ENCODE measurements at regions not wholly inside any gene's neighbourhood (a gene's known extent, or its start where the extent isn't known, plus 50 kb on each side); places are given as distances from the start of the nearest gene placed in this dataset.

GRCh38 chr14:43198465-43198864, 1308.6 kb downstream of the FSCB start:
- Histone ChIP-seq H4K8ac (ENCODE audit: low read length) (no peak overlapping the region), H3K9ac (ENCODE audit: low read length) (no peak overlapping the region), H2BK5ac (ENCODE audit: low read depth, low read length, poor library complexity, severe bottlenecking) (no peak overlapping the region), H3K36me3 (ENCODE audit: control insufficient read depth in 1 of 2, insufficient read depth in 2 of 2, low read depth in 1 of 2, low read length in 2 of 2) (no peaks in the 10 kb centered on the region), H3K14ac (ENCODE audit: low read length in 2 of 2) (no peak overlapping the region), H2BK15ac (ENCODE audit: low read depth, poor library complexity, severe bottlenecking) (no peak overlapping the region), H3K27me3 (ENCODE audit: control insufficient read depth in 1 of 2, insufficient read depth in 1 of 2, low read length in 2 of 2) (no peaks in the 10 kb centered on the region), H3K4ac (ENCODE audit: low read depth in 1 of 2, low read length in 2 of 2) (no peak overlapping the region), H3K9me3 (ENCODE audit: control insufficient read depth, low read length) (no peaks in the 10 kb centered on the region), H3K4me3 (ENCODE audit: insufficient read depth in 1 of 2, low read depth in 1 of 2, low read length in 2 of 2) (no peak overlapping the region), H3K79me1 (replicated peaks; ENCODE audit: low read length, poor library complexity, severe bottlenecking) (no peaks in the 10 kb centered on the region), H3K4me1 (ENCODE audit: control insufficient read depth, insufficient read depth, low read depth, low read length) (no peaks in the 10 kb centered on the region), H2BK120ac (ENCODE audit: low read depth, low read length) (no peak overlapping the region), H2AFZ (ENCODE audit: low read depth, low read length) (no peak overlapping the region), H2AK5ac (ENCODE audit: low read length, severe bottlenecking) (no peak overlapping the region), H3K18ac (ENCODE audit: low read depth in 1 of 2, low read length in 2 of 2) (no peak overlapping the region), H3K27ac (ENCODE audit: low read length, poor library complexity, severe bottlenecking) (no peak overlapping the region), H2BK12ac (ENCODE audit: low read length in 2 of 2) (no peak overlapping the region), H3K23ac (ENCODE audit: low read length in 2 of 2) (no peak overlapping the region), H3K4me2 (ENCODE audit: low read length, poor library complexity, severe bottlenecking) (no peak overlapping the region), H4K91ac (ENCODE audit: low read length) (no peak overlapping the region)
- no CpG with 5 or more reads among the region's 2 CpGs for WGBS
- DNase-seq, result no peak

DNA sequence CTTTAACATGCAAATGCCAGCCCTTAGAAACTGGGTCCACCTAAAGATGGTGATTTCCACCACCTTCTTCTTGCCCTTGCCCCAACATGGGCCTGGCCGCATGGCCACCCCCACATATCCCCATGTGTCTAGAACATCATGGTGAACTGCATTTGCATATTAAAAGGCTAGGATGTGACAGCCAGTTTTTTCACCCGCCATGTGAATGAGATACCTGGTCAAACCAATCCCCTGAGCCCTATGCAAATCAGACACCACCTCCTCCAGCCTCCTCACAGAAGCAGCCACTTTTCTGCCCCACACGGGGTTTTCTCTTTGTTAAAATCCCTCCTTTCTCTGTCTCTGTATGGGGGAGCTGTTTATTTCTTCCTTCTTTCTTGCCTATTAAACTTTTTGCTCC, 1322.5 kb downstream of the FSCB start:
- Histone ChIP-seq H2BK15ac (ENCODE audit: low read depth, poor library complexity, severe bottlenecking) (no peak overlapping the region), H4K8ac (ENCODE audit: low read length) (no peak overlapping the region), H3K9me3 (ENCODE audit: control insufficient read depth, low read length) (peaks cover 23% of the 10 kb centered on the region), H3K4me1 (ENCODE audit: control insufficient read depth, insufficient read depth, low read depth, low read length) (no peaks in the 10 kb centered on the region), H4K91ac (ENCODE audit: low read length) (no peak overlapping the region), H2BK5ac (ENCODE audit: low read depth, low read length, poor library complexity, severe bottlenecking) (no peak overlapping the region), H3K14ac (ENCODE audit: low read length in 2 of 2) (no peak overlapping the region), H3K79me1 (replicated peaks; ENCODE audit: low read length, poor library complexity, severe bottlenecking) (no peaks in the 10 kb centered on the region), H2AFZ (ENCODE audit: low read depth, low read length) (no peak overlapping the region), H3K4me3 (ENCODE audit: insufficient read depth in 1 of 2, low read depth in 1 of 2, low read length in 2 of 2) (no peak overlapping the region), H3K18ac (ENCODE audit: low read depth in 1 of 2, low read length in 2 of 2) (no peak overlapping the region), H3K23ac (ENCODE audit: low read length in 2 of 2) (no peak overlapping the region), H3K27me3 (ENCODE audit: control insufficient read depth in 1 of 2, insufficient read depth in 1 of 2, low read length in 2 of 2) (no peaks in the 10 kb centered on the region), H2BK120ac (ENCODE audit: low read depth, low read length) (no peak overlapping the region), H3K36me3 (ENCODE audit: control insufficient read depth in 1 of 2, insufficient read depth in 2 of 2, low read depth in 1 of 2, low read length in 2 of 2) (no peaks in the 10 kb centered on the region), H3K4ac (ENCODE audit: low read depth in 1 of 2, low read length in 2 of 2) (no peak overlapping the region), H3K27ac (ENCODE audit: low read length, poor library complexity, severe bottlenecking) (no peak overlapping the region), H2AK5ac (ENCODE audit: low read length, severe bottlenecking) (no peak overlapping the region), H3K9ac (ENCODE audit: low read length) (no peak overlapping the region), H3K4me2 (ENCODE audit: low read length, poor library complexity, severe bottlenecking) (no peak overlapping the region), H2BK12ac (ENCODE audit: low read length in 2 of 2) (no peak overlapping the region)
- 81% methylated on average over 2 of the region's 3 CpGs for whole genome bisulfite sequencing
- no peak for DNase-seq

DNA sequence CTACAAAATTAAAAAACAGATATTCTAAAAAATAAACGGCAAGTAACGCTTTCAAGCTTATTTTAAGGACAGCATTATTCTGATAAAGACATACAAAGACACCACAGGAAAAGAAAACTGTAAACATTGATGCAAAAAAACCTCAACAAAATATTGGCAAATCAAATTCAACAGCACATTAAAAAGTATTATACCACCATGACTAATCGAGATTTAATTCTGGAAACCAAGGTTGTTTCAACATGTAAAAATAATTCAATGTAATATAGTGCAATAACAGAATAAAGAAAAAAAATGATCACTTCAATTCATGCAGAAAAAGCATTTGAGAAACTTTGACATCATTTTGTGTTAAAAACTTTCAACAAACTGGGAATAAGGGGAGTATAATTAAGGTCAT, 1323.2 kb downstream of the FSCB start:
- DNase-seq, result no peak
- Histone ChIP-seq H3K36me3 (ENCODE audit: control insufficient read depth in 1 of 2, insufficient read depth in 2 of 2, low read depth in 1 of 2, low read length in 2 of 2) (no peaks in the 10 kb centered on the region), H3K14ac (ENCODE audit: low read length in 2 of 2) (no peak overlapping the region), H3K4ac (ENCODE audit: low read depth in 1 of 2, low read length in 2 of 2) (no peak overlapping the region), H3K4me2 (ENCODE audit: low read length, poor library complexity, severe bottlenecking) (no peak overlapping the region), H3K27me3 (ENCODE audit: control insufficient read depth in 1 of 2, insufficient read depth in 1 of 2, low read length in 2 of 2) (no peaks in the 10 kb centered on the region), H4K91ac (ENCODE audit: low read length) (no peak overlapping the region), H3K9me3 (ENCODE audit: control insufficient read depth, low read length) (peaks cover 20% of the 10 kb centered on the region), H2BK120ac (ENCODE audit: low read depth, low read length) (no peak overlapping the region), H2BK12ac (ENCODE audit: low read length in 2 of 2) (no peak overlapping the region), H3K4me3 (ENCODE audit: insufficient read depth in 1 of 2, low read depth in 1 of 2, low read length in 2 of 2) (no peak overlapping the region), H4K8ac (ENCODE audit: low read length) (no peak overlapping the region), H3K27ac (ENCODE audit: low read length, poor library complexity, severe bottlenecking) (no peak overlapping the region), H3K4me1 (ENCODE audit: control insufficient read depth, insufficient read depth, low read depth, low read length) (no peaks in the 10 kb centered on the region), H3K18ac (ENCODE audit: low read depth in 1 of 2, low read length in 2 of 2) (no peak overlapping the region), H3K9ac (ENCODE audit: low read length) (no peak overlapping the region), H3K23ac (ENCODE audit: low read length in 2 of 2) (no peak overlapping the region), H3K79me1 (replicated peaks; ENCODE audit: low read length, poor library complexity, severe bottlenecking) (no peaks in the 10 kb centered on the region), H2AK5ac (ENCODE audit: low read length, severe bottlenecking) (no peak overlapping the region), H2BK15ac (ENCODE audit: low read depth, poor library complexity, severe bottlenecking) (no peak overlapping the region), H2AFZ (ENCODE audit: low read depth, low read length) (no peak overlapping the region), H2BK5ac (ENCODE audit: low read depth, low read length, poor library complexity, severe bottlenecking) (no peak overlapping the region)
- WGBS, result 95% methylated on average over 2 of the region's 3 CpGs

GRCh38 chr14:43175896-43176295, 1331.2 kb downstream of the FSCB start:
- Histone ChIP-seq H3K27me3 (ENCODE audit: control insufficient read depth in 1 of 2, insufficient read depth in 1 of 2, low read length in 2 of 2) (no peaks in the 10 kb centered on the region), H3K9me3 (ENCODE audit: control insufficient read depth, low read length) (peaks cover 7% of the 10 kb centered on the region), H3K36me3 (ENCODE audit: control insufficient read depth in 1 of 2, insufficient read depth in 2 of 2, low read depth in 1 of 2, low read length in 2 of 2) (no peaks in the 10 kb centered on the region), H3K23ac (ENCODE audit: low read length in 2 of 2) (no peak overlapping the region), H3K4me2 (ENCODE audit: low read length, poor library complexity, severe bottlenecking) (no peak overlapping the region), H4K91ac (ENCODE audit: low read length) (no peak overlapping the region), H3K27ac (ENCODE audit: low read length, poor library complexity, severe bottlenecking) (no peak overlapping the region), H2AFZ (ENCODE audit: low read depth, low read length) (no peak overlapping the region), H3K4ac (ENCODE audit: low read depth in 1 of 2, low read length in 2 of 2) (no peak overlapping the region), H2BK120ac (ENCODE audit: low read depth, low read length) (no peak overlapping the region), H3K9ac (ENCODE audit: low read length) (no peak overlapping the region), H2BK15ac (ENCODE audit: low read depth, poor library complexity, severe bottlenecking) (no peak overlapping the region), H4K8ac (ENCODE audit: low read length) (no peak overlapping the region), H2BK5ac (ENCODE audit: low read depth, low read length, poor library complexity, severe bottlenecking) (no peak overlapping the region), H3K4me1 (ENCODE audit: control insufficient read depth, insufficient read depth, low read depth, low read length) (no peaks in the 10 kb centered on the region), H3K14ac (ENCODE audit: low read length in 2 of 2) (no peak overlapping the region), H2AK5ac (ENCODE audit: low read length, severe bottlenecking) (no peak overlapping the region), H2BK12ac (ENCODE audit: low read length in 2 of 2) (no peak overlapping the region), H3K79me1 (replicated peaks; ENCODE audit: low read length, poor library complexity, severe bottlenecking) (no peaks in the 10 kb centered on the region), H3K18ac (ENCODE audit: low read depth in 1 of 2, low read length in 2 of 2) (no peak overlapping the region), H3K4me3 (ENCODE audit: insufficient read depth in 1 of 2, low read depth in 1 of 2, low read length in 2 of 2) (no peak overlapping the region)
- WGBS, result 100% methylated on average over 1 of the region's 2 CpGs
- DNase-seq, result no peak

All from mesenchymal stem cell (in vitro differentiated cells and primary cell).